ENCODE measurements at regions not wholly inside any gene's neighbourhood (a gene's known extent, or its start where the extent isn't known, plus 50 kb on each side); places are given as distances from the start of the nearest gene placed in this dataset.
A peak's percentile ranks its signal among the peaks of the same experiment; 100 is the strongest.
"Not testable (repeated sequence)": the region's sequence is repeated elsewhere in the genome, so short reads cannot be mapped to it uniquely, and the experiment has no call there.

- no peaks in the 10 kb centered on the region for H3K27me3 Mint-ChIP-seq (ENCODE audit: low read depth)
- ATAC-seq (peak; percentile 54 to 56), DNase-seq (peak; percentile 24)
- no peaks in the 10 kb centered on the region for H3K9me3 Mint-ChIP-seq
- no peak overlapping the region for H3K4me3 Mint-ChIP-seq
- peaks cover 13% of the 10 kb centered on the region for H3K4me1 Mint-ChIP-seq (ENCODE audit: low read depth)
- H3K36me3 Mint-ChIP-seq (ENCODE audit: insufficient read depth), result no peaks in the 10 kb centered on the region
These were observed 61.9 kb downstream of the FOXL3 start for GRCh38 chr7:351681-352480.

- peaks cover 13% of the 10 kb centered on the region for H3K4me1 Mint-ChIP-seq (ENCODE audit: low read depth)
- H3K27me3 Mint-ChIP-seq (ENCODE audit: low read depth), result no peaks in the 10 kb centered on the region
- H3K36me3 Mint-ChIP-seq (ENCODE audit: insufficient read depth), result no peaks in the 10 kb centered on the region
- DNase-seq (no peak), ATAC-seq (no peak)
- H3K9me3 Mint-ChIP-seq, result no peaks in the 10 kb centered on the region
- H3K4me3 Mint-ChIP-seq, result no peak overlapping the region
These were observed 63.9 kb downstream of the FOXL3 start for GRCh38 chr7:353746-354325.

- ATAC-seq, result no peak
- H3K9me3 Mint-ChIP-seq, result no peaks in the 10 kb centered on the region
These were observed 64.9 kb downstream of the FOXL3 start for GRCh38 chr7:354597-355470.

GRCh38 chr7:355568-355967, 65.6 kb downstream of the FOXL3 start:
- peaks cover 19% of the 10 kb centered on the region for H3K4me1 Mint-ChIP-seq (ENCODE audit: low read depth)
- H3K4me3 Mint-ChIP-seq, result no peak overlapping the region
- H3K9me3 Mint-ChIP-seq, result no peaks in the 10 kb centered on the region
- ATAC-seq (no peak), DNase-seq (no peak)
- no peaks in the 10 kb centered on the region for H3K27me3 Mint-ChIP-seq (ENCODE audit: low read depth)
- no peaks in the 10 kb centered on the region for H3K36me3 Mint-ChIP-seq (ENCODE audit: insufficient read depth)

More at GRCh38 chr7:354597-355470, 64.9 kb downstream of the FOXL3 start:
- peaks cover 13% of the 10 kb centered on the region for H3K4me1 Mint-ChIP-seq (ENCODE audit: low read depth)
- no peaks in the 10 kb centered on the region for H3K27me3 Mint-ChIP-seq (ENCODE audit: low read depth)
- H3K36me3 Mint-ChIP-seq (ENCODE audit: insufficient read depth), result no peaks in the 10 kb centered on the region
- no peak for DNase-seq
- H3K4me3 Mint-ChIP-seq, result no peak overlapping the region

GRCh38 chr7:356087-356486, 66.1 kb downstream of the FOXL3 start:
- ATAC-seq (no peak), DNase-seq (no peak)
- Mint-ChIP-seq H3K4me1 (ENCODE audit: low read depth) (peaks cover 23% of the 10 kb centered on the region), H3K36me3 (ENCODE audit: insufficient read depth) (no peaks in the 10 kb centered on the region), H3K4me3 (no peak overlapping the region), H3K27me3 (ENCODE audit: low read depth) (no peaks in the 10 kb centered on the region), H3K9me3 (no peaks in the 10 kb centered on the region)

GRCh38 chr7:356691-357462, 66.9 kb downstream of the FOXL3 start:
- no peaks in the 10 kb centered on the region for H3K27me3 Mint-ChIP-seq (ENCODE audit: low read depth)
- no peak overlapping the region for H3K4me3 Mint-ChIP-seq
- DNase-seq (no peak), ATAC-seq (no peak)
- H3K36me3 Mint-ChIP-seq (ENCODE audit: insufficient read depth), result no peaks in the 10 kb centered on the region
- peaks cover 21% of the 10 kb centered on the region for H3K4me1 Mint-ChIP-seq (ENCODE audit: low read depth)
- H3K9me3 Mint-ChIP-seq, result peaks cover 2% of the 10 kb centered on the region

GRCh38 chr7:357531-358209, 67.7 kb downstream of the FOXL3 start:
- Mint-ChIP-seq H3K4me3 (no peak overlapping the region), H3K9me3 (peaks cover 4% of the 10 kb centered on the region), H3K36me3 (ENCODE audit: insufficient read depth) (no peaks in the 10 kb centered on the region), H3K4me1 (ENCODE audit: low read depth) (peaks cover 21% of the 10 kb centered on the region), H3K27me3 (ENCODE audit: low read depth) (no peaks in the 10 kb centered on the region)
- ATAC-seq (no peak), DNase-seq (no peak)

GRCh38 chr7:358352-358751, 68.4 kb downstream of the FOXL3 start:
- H3K27me3 Mint-ChIP-seq (ENCODE audit: low read depth), result no peaks in the 10 kb centered on the region
- H3K4me3 Mint-ChIP-seq, result no peak overlapping the region
- no peak for DNase-seq
- peaks cover 4% of the 10 kb centered on the region for H3K9me3 Mint-ChIP-seq
- ATAC-seq, result no peak
- H3K4me1 Mint-ChIP-seq (ENCODE audit: low read depth), result peaks cover 27% of the 10 kb centered on the region
- no peaks in the 10 kb centered on the region for H3K36me3 Mint-ChIP-seq (ENCODE audit: insufficient read depth)

GRCh38 chr7:359226-359765, 69.3 kb downstream of the FOXL3 start:
- DNase-seq (no peak), ATAC-seq (no peak)
- H3K4me3 Mint-ChIP-seq, result no peak overlapping the region
- peaks cover 36% of the 10 kb centered on the region for H3K4me1 Mint-ChIP-seq (ENCODE audit: low read depth)
- no peaks in the 10 kb centered on the region for H3K27me3 Mint-ChIP-seq (ENCODE audit: low read depth)
- no peaks in the 10 kb centered on the region for H3K36me3 Mint-ChIP-seq (ENCODE audit: insufficient read depth)
- peaks cover 4% of the 10 kb centered on the region for H3K9me3 Mint-ChIP-seq

GRCh38 chr7:359766-360361, 69.9 kb downstream of the FOXL3 start:
- Mint-ChIP-seq H3K36me3 (ENCODE audit: insufficient read depth) (no peaks in the 10 kb centered on the region), H3K4me3 (peak overlapping the region; percentile 67), H3K27me3 (ENCODE audit: low read depth) (no peaks in the 10 kb centered on the region), H3K4me1 (ENCODE audit: low read depth) (peaks cover 42% of the 10 kb centered on the region), H3K9me3 (peaks cover 4% of the 10 kb centered on the region)
- ATAC-seq, result peak; percentile 29 to 34
- DNase-seq, result no peak

GRCh38 chr7:360454-361100, 70.6 kb downstream of the FOXL3 start:
- peaks cover 4% of the 10 kb centered on the region for H3K9me3 Mint-ChIP-seq
- peaks cover 46% of the 10 kb centered on the region for H3K4me1 Mint-ChIP-seq (ENCODE audit: low read depth)
- peak; percentile 66 to 69 for ATAC-seq
- H3K27me3 Mint-ChIP-seq (ENCODE audit: low read depth), result no peaks in the 10 kb centered on the region
- no peaks in the 10 kb centered on the region for H3K36me3 Mint-ChIP-seq (ENCODE audit: insufficient read depth)
- H3K4me3 Mint-ChIP-seq, result peak overlapping the region; percentile 67
- peak; percentile 31 for DNase-seq

- ATAC-seq, result not testable (repeated sequence)
These were observed 71.2 kb downstream of the FOXL3 start for GRCh38 chr7:361182-361581.

More at GRCh38 chr7:361182-361581, 71.2 kb downstream of the FOXL3 start:
- not testable (repeated sequence) for H3K27me3 Mint-ChIP-seq (ENCODE audit: low read depth); H3K9me3 Mint-ChIP-seq; H3K36me3 Mint-ChIP-seq (ENCODE audit: insufficient read depth); DNase-seq; H3K4me3 Mint-ChIP-seq
- H3K4me1 Mint-ChIP-seq (ENCODE audit: low read depth), result peaks cover 53% of the 10 kb centered on the region
